H1 (cell line): ENCODE measurements at regions not wholly inside any gene's neighbourhood (a gene's known extent, or its start where the extent isn't known, plus 50 kb on each side); places are given as distances from the start of the nearest gene placed in this dataset.

Experiments
- CTCF ChIA-PET: fragments of 300-600 bp; sonication (Branson Sonifier 250); formaldehyde crosslinking; loops from one replicate; lab custom pipeline; 2021; ENCODE audit not compliant: partially characterized antibody; lab: Charles Lee
- POLR2A ChIA-PET: fragments of 300-600 bp; sonication (Branson Sonifier 250); formaldehyde crosslinking; loops from one replicate; lab custom pipeline; 2021; ENCODE audit warnings: inconsistent platforms; ENCODE audit not compliant: partially characterized antibody; lab: Charles Lee
- DNase-seq, 2 experiments: peaks; one replicate each; pipeline versions ENCODE4 v3.0.0 to v3.0.0-alpha.2; 2010 to 2022; ENCODE audit warnings: low spot score in 2 of 2, low read depth in 1 of 2, mixed read lengths in 1 of 2
- FAIRE-seq: peaks from 2 replicates; lab custom pipeline; 2011; peaks lifted over from hg19 to GRCh38; lab: Jason Lieb, UNC
- H2AFZ ChIP-seq: 2 replicates; pipeline ENCODE4 v1.8.1; 2012; ENCODE audit warnings: low read length, inconsistent platforms
- H2AK5ac ChIP-seq: 2 replicates; pipeline ENCODE4 v1.6.1; 2013; ENCODE audit warnings: low read depth, low read length
- H2BK120ac ChIP-seq: replicated peaks from 2 replicates; pipeline ENCODE3; 2013; ENCODE audit warnings: low read depth, low read length, inconsistent platforms
- H2BK12ac ChIP-seq: 2 replicates; pipeline ENCODE4 v1.6.1; 2013; ENCODE audit warnings: low read depth, low read length
- H2BK15ac ChIP-seq: 2 replicates; pipeline ENCODE4 v1.6.1; 2013; ENCODE audit warnings: low read length
- H2BK20ac ChIP-seq: 2 replicates; pipeline ENCODE4 v1.6.1; 2013; ENCODE audit warnings: low read length
- H2BK5ac ChIP-seq: 2 replicates; pipeline ENCODE4 v1.6.1; 2013; ENCODE audit warnings: low read depth, low read length
- H3K14ac ChIP-seq: 2 replicates; pipeline ENCODE4 v1.6.1; 2013; ENCODE audit warnings: inconsistent platforms; ENCODE audit not compliant: insufficient read length
- H3K18ac ChIP-seq: 2 replicates; pipeline ENCODE4 v1.6.1; 2013; ENCODE audit warnings: low read length; ENCODE audit errors: extremely low read depth
- H3K23ac ChIP-seq: 2 replicates; pipeline ENCODE4 v1.6.1; 2013; ENCODE audit warnings: inconsistent platforms; ENCODE audit not compliant: insufficient read length
- H3K23me2 ChIP-seq: 2 replicates; pipeline ENCODE4 v1.6.1; 2013; ENCODE audit warnings: low read depth, low read length
- H3K27ac ChIP-seq: 2 replicates; pipeline ENCODE4 v1.6.1; 2011; ENCODE audit warnings: low read depth, low read length, inconsistent platforms
- H3K27me3 ChIP-seq, 4 experiments: replicated peaks in 1 of 4; 1 replicate in 1 of 4; 2 replicates in 3 of 4; pipeline versions ENCODE4 v1.6.1 to v1.8.1; 2011 to 2013; ENCODE audit warnings: low read length in 3 of 4, mild to moderate bottlenecking in 3 of 4, inconsistent platforms in 2 of 4, mixed read lengths in 2 of 4, moderate library complexity in 1 of 4; ENCODE audit not compliant: control insufficient read depth in 3 of 4, insufficient read depth in 3 of 4; ENCODE audit errors: extremely low read depth in 1 of 4
- H3K36me3 ChIP-seq, 4 experiments: 2 replicates each; pipeline versions ENCODE4 v1.6.1 to v1.8.1; 2011 to 2013; ENCODE audit warnings: mild to moderate bottlenecking in 4 of 4, low read length in 3 of 4, moderate library complexity in 2 of 4, control low read depth in 1 of 4, inconsistent platforms in 1 of 4; ENCODE audit not compliant: insufficient read depth in 4 of 4, control insufficient read depth in 2 of 4
- H3K4ac ChIP-seq: replicated peaks from 2 replicates; pipeline ENCODE3; 2013; ENCODE audit warnings: low read length, low read depth, mixed read lengths, inconsistent platforms; ENCODE audit not compliant: insufficient read length
- H3K4me1 ChIP-seq, 4 experiments: replicated peaks in 1 of 4; 1 replicate in 1 of 4; 2 replicates in 3 of 4; pipeline versions ENCODE4 v1.6.1 to v1.8.1; 2011 to 2013; ENCODE audit warnings: low read length in 3 of 4, inconsistent platforms in 2 of 4, mixed read lengths in 1 of 4; ENCODE audit not compliant: insufficient read depth in 4 of 4, control insufficient read depth in 3 of 4
- H3K4me2 ChIP-seq, 2 experiments: 2 replicates each; pipeline versions ENCODE4 v1.6.1 to v1.8.1; 2011 to 2013; ENCODE audit warnings: low read depth in 2 of 2, low read length in 2 of 2, control low read depth in 1 of 2, inconsistent platforms in 1 of 2, mild to moderate bottlenecking in 1 of 2; ENCODE audit not compliant: insufficient read depth in 1 of 2
- H3K4me3 ChIP-seq, 4 experiments: fragments of 200-600, 300-600 bp in 1 of 4; sonication (generic), shearing (Covaris generic), sonication (Bioruptor Twin) in 1 of 4; 2 replicates each; pipeline versions ENCODE4 v1.5.1 to v1.8.1; 2011 to 2016; ENCODE audit warnings: low read length in 4 of 4, low read depth in 3 of 4, control low read depth in 2 of 4, inconsistent platforms in 2 of 4, mild to moderate bottlenecking in 2 of 4, mixed read lengths in 1 of 4, moderate library complexity in 1 of 4; ENCODE audit not compliant: insufficient read depth in 2 of 4; ENCODE audit errors: extremely low read depth in 1 of 4
- H3K56ac ChIP-seq: replicated peaks from 2 replicates; pipeline ENCODE3; 2013; ENCODE audit warnings: low read depth, mild to moderate bottlenecking, mixed read lengths, low read length, inconsistent platforms; ENCODE audit not compliant: insufficient read length
- H3K79me1 ChIP-seq: 2 replicates; pipeline ENCODE4 v1.6.1; 2013; ENCODE audit warnings: low read depth, low read length, control low read depth
- H3K79me2 ChIP-seq, 2 experiments: 2 replicates each; pipeline versions ENCODE4 v1.6.1 to v1.8.1; 2012 to 2013; ENCODE audit warnings: low read length in 2 of 2, mild to moderate bottlenecking in 2 of 2, inconsistent platforms in 1 of 2; ENCODE audit not compliant: insufficient read depth in 2 of 2, control insufficient read depth in 1 of 2
- H3K9ac ChIP-seq, 4 experiments: replicated peaks in 1 of 4; 1 replicate in 1 of 4; 2 replicates in 3 of 4; pipeline versions ENCODE4 v1.6.1 to v1.8.1; 2011 to 2013; ENCODE audit warnings: low read depth in 3 of 4, low read length in 3 of 4, control low read depth in 2 of 4, mild to moderate bottlenecking in 2 of 4, moderate library complexity in 2 of 4, inconsistent platforms in 1 of 4; ENCODE audit errors: extremely low read depth in 1 of 4
- H3K9me3 ChIP-seq, 2 experiments: 2 replicates each; pipeline versions ENCODE4 v1.6.1 to v1.8.1; 2012 to 2013; ENCODE audit warnings: mild to moderate bottlenecking in 2 of 2, moderate library complexity in 2 of 2, control low read depth in 1 of 2, inconsistent platforms in 1 of 2, low read depth in 1 of 2, low read length in 1 of 2, mixed read lengths in 1 of 2; ENCODE audit not compliant: insufficient read depth in 2 of 2
- H4K20me1 ChIP-seq, 2 experiments: replicated peaks in 1 of 2; 2 replicates each; pipeline versions ENCODE3 to v1.8.1; 2011 to 2013; ENCODE audit warnings: inconsistent platforms in 2 of 2, low read length in 2 of 2, mild to moderate bottlenecking in 1 of 2; ENCODE audit not compliant: insufficient read depth in 2 of 2, control insufficient read depth in 1 of 2
- H4K5ac ChIP-seq: 2 replicates; pipeline ENCODE4 v1.6.1; 2013; ENCODE audit warnings: low read length, low read depth, mixed read lengths, inconsistent platforms; ENCODE audit not compliant: insufficient read length
- H4K8ac ChIP-seq: 2 replicates; pipeline ENCODE4 v1.8.0; 2013; ENCODE audit warnings: mild to moderate bottlenecking, moderate library complexity, low read length, inconsistent platforms; ENCODE audit not compliant: insufficient read depth; ENCODE audit errors: extremely low read depth
- H4K91ac ChIP-seq: replicated peaks from 2 replicates; pipeline ENCODE3; 2013; ENCODE audit warnings: low read length, mixed read lengths, inconsistent platforms; ENCODE audit not compliant: insufficient read length
- CEBPB ChIP-seq: IDR thresholded peaks from 2 replicates; pipeline ENCODE4 v1.6.1; 2012; ENCODE audit warnings: low read depth, low read length
- CTCF ChIP-seq, 3 experiments: IDR thresholded peaks; 1 replicate in 2 of 3; 2 replicates in 1 of 3; pipeline versions ENCODE4 v1.5.1 to v1.6.1; 2011; ENCODE audit warnings: low read length in 3 of 3, mild to moderate bottlenecking in 3 of 3, inconsistent platforms in 2 of 3, low read depth in 1 of 3, moderate library complexity in 1 of 3; ENCODE audit not compliant: insufficient read depth in 1 of 3; ENCODE audit errors: control extremely low read depth in 1 of 3
- JUN ChIP-seq: IDR thresholded peaks from 2 replicates; pipeline ENCODE4 v1.6.1; 2011; ENCODE audit warnings: low read depth, mild to moderate bottlenecking, improper control_type of control experiment, low read length
- NANOG ChIP-seq: IDR thresholded peaks from 2 replicates; pipeline ENCODE4 v1.6.1; 2011; ENCODE audit warnings: low read length, low read depth, mild to moderate bottlenecking, inconsistent platforms; ENCODE audit not compliant: insufficient read depth, poor library complexity, severe bottlenecking
- RAD21 ChIP-seq, 2 experiments: IDR thresholded peaks in 1 of 2; conservative IDR thresholded peaks in 1 of 2; 2 replicates each; pipeline ENCODE4 v1.6.1; 2011; ENCODE audit warnings: low read depth in 2 of 2, low read length in 2 of 2, improper control_type of control experiment in 1 of 2, inconsistent platforms in 1 of 2, mild to moderate bottlenecking in 1 of 2, moderate library complexity in 1 of 2
- RXRA ChIP-seq: IDR thresholded peaks from 2 replicates; pipeline ENCODE4 v1.6.1; 2011; ENCODE audit warnings: low read depth, mild to moderate bottlenecking, low read length, moderate library complexity; ENCODE audit not compliant: insufficient read depth
- WGBS, 2 experiments: shearing (Covaris generic) in 1 of 2; methylation state at CpG; one replicate each; pipeline versions ENCODE4 v1.1.6 to v1.1.7; 2013 to 2015; ENCODE audit warnings: low lambda C conversion rate in 2 of 2, mixed read lengths in 2 of 2, inconsistent platforms in 1 of 2, low coverage in 1 of 2, missing lambda C conversion rate in 1 of 2; ENCODE audit not compliant: insufficient replicate concordance in 2 of 2, insufficient coverage in 1 of 2, insufficient read length in 1 of 2; ENCODE audit errors: extremely low coverage in 1 of 2, missing lambda C conversion rate in 1 of 2; 5-methylcytosine and 5-hydroxymethylcytosine counted together

- H4K91ac ChIP-seq: no peak overlapping the region
- H2BK12ac ChIP-seq: no peak overlapping the region
- ChIA-PET POLR2A (no interaction called here), CTCF (interaction anchor here (0.6 to 2.0 kb wide), 14 partner anchors 10 to 535 kb away, joined by 3 to 14 read pairs (median 4); no protein-coding TSS in a partner anchor)
- H3K27ac ChIP-seq: no peak overlapping the region
- no peak overlapping the region for H3K9ac ChIP-seq
- DNase-seq (no peak), FAIRE-seq (peak; percentile 90)
- H2AK5ac ChIP-seq: no peak overlapping the region
- H4K8ac ChIP-seq: no peak overlapping the region
- H4K20me1 ChIP-seq: no peaks in the 10 kb centered on the region
- no peak overlapping the region for H2BK5ac ChIP-seq
- H3K23ac ChIP-seq: no peak overlapping the region
- no peaks in the 10 kb centered on the region for H3K27me3 ChIP-seq
- H2BK120ac ChIP-seq: no peak overlapping the region
- no peak overlapping the region for H2BK15ac ChIP-seq
- H3K4me2 ChIP-seq: no peak overlapping the region; a peak in 1 of 4 replicates
- H3K79me2 ChIP-seq: no peaks in the 10 kb centered on the region
- no peak overlapping the region for H3K18ac ChIP-seq
- 69% methylated on average over 6 of the region's 6 CpGs; no CpG with 5 or more reads in 1 of the 2 experiments for WGBS, 2 experiments
- H3K9me3 ChIP-seq: no peaks in the 10 kb centered on the region
- no peaks in the 10 kb centered on the region; a peak in 1 of 7 replicates for H3K4me1 ChIP-seq
- 0 out of 2 replicates have a peak overlapping the region, but pooled peaks have one; percentile 84 for H2AFZ ChIP-seq
- no peaks in the 10 kb centered on the region for H3K23me2 ChIP-seq
- H3K56ac ChIP-seq: no peak overlapping the region
- no peak overlapping the region for H3K14ac ChIP-seq
- H3K79me1 ChIP-seq: no peaks in the 10 kb centered on the region
- no peak overlapping the region for H4K5ac ChIP-seq
- TF ChIP-seq RAD21 (IDR thresholded peaks at IDR 0.05 in 1 of 2, conservative IDR thresholded peaks at IDR 0.05 in 1 of 2; ENCODE audit: low read depth in 2 of 2, low read length in 2 of 2) (peak; percentile 64 to 69), NANOG (no peak), CTCF (IDR thresholded peaks at IDR 0.05; ENCODE audit: control extremely low read depth in 1 of 3, insufficient read depth in 1 of 3, low read depth in 1 of 3, low read length in 3 of 3) (peak; percentile 18 to 83 (median 55)), JUN (no peak), RXRA (no peak), CEBPB (0 out of 2 replicates have a peak, but pooled peaks have one; percentile 9)
- H3K36me3 ChIP-seq: no peaks in the 10 kb centered on the region
- no peak overlapping the region for H3K4ac ChIP-seq
- H3K4me3 ChIP-seq: no peak overlapping the region
- H2BK20ac ChIP-seq: no peak overlapping the region
Measured at GRCh38 chr6:82783587-82784236, 281.9 kb downstream of the UBE3D start.
